GM19238 (cell line): ENCODE measurements at regions not wholly inside any gene's neighbourhood (a gene's known extent, or its start where the extent isn't known, plus 50 kb on each side); places are given as distances from the start of the nearest gene placed in this dataset.

Experiments
- DNase-seq: peaks from one replicate; pipeline ENCODE4 v3.0.0; 2011; ENCODE audit warnings: low spot score; ENCODE audit not compliant: insufficient read length

- no peak for DNase-seq
Measured at GRCh38 chr2:2422621-2423020, 91.5 kb upstream of the MYT1L start.

- DNase-seq, result no peak
Measured at GRCh38 chr2:2413525-2413924, 82.5 kb upstream of the MYT1L start.

GRCh38 chr2:2410987-2411386, 79.9 kb upstream of the MYT1L start:
- no peak for DNase-seq

GRCh38 chr2:2409481-2409880, 78.4 kb upstream of the MYT1L start:
- DNase-seq, result no peak

GRCh38 chr2:2405780-2406179, 74.7 kb upstream of the MYT1L start:
- no peak for DNase-seq

GRCh38 chr2:2400286-2401038, 69.4 kb upstream of the MYT1L start:
- no peak for DNase-seq

GRCh38 chr2:2399396-2399795, 68.3 kb upstream of the MYT1L start:
- no peak for DNase-seq

- DNase-seq, result no peak
Measured at GRCh38 chr2:2392332-2392731, 61.3 kb upstream of the MYT1L start.

GRCh38 chr2:2389215-2389614, 58.1 kb upstream of the MYT1L start:
- DNase-seq, result no peak
